ENCODE measurements at regions not wholly inside any gene's neighbourhood (a gene's known extent, or its start where the extent isn't known, plus 50 kb on each side); places are given as distances from the start of the nearest gene placed in this dataset.
"Not testable (repeated sequence)": the region's sequence is repeated elsewhere in the genome, so short reads cannot be mapped to it uniquely, and the experiment has no call there.

- H3K36me3 ChIP-seq (ENCODE audit: control insufficient read depth in 3 of 3, insufficient read depth in 3 of 3, low read length in 3 of 3) = no peaks in the 10 kb centered on the region
- H3K4me3 ChIP-seq (ENCODE audit: low read length in 3 of 3) = no peak overlapping the region
- H3K4me1 ChIP-seq (ENCODE audit: control insufficient read depth in 3 of 3, insufficient read depth in 3 of 3, low read length in 3 of 3) = no peaks in the 10 kb centered on the region
- H3K27me3 ChIP-seq (ENCODE audit: control insufficient read depth in 3 of 3, insufficient read depth in 3 of 3, low read length in 3 of 3) = no peaks in the 10 kb centered on the region
- no peak overlapping the region for H3K27ac ChIP-seq (ENCODE audit: low read depth, low read length)
- no peaks in the 10 kb centered on the region for H3K9me3 ChIP-seq (ENCODE audit: control insufficient read depth in 3 of 3, low read length in 3 of 3)
- H3K9ac ChIP-seq (ENCODE audit: low read depth in 1 of 3, low read length in 3 of 3) = no peak overlapping the region
Observed at GRCh38 chr5:155532621-155533311, 519.2 kb downstream of the KIF4B start.

- Histone ChIP-seq H3K4me1 (ENCODE audit: control insufficient read depth in 3 of 3, insufficient read depth in 3 of 3, low read length in 3 of 3) (no peaks in the 10 kb centered on the region), H3K9me3 (ENCODE audit: control insufficient read depth in 3 of 3, low read length in 3 of 3) (no peaks in the 10 kb centered on the region), H3K27ac (ENCODE audit: low read depth, low read length) (no peak overlapping the region), H3K4me3 (ENCODE audit: low read length in 3 of 3) (no peak overlapping the region), H3K27me3 (ENCODE audit: control insufficient read depth in 3 of 3, insufficient read depth in 3 of 3, low read length in 3 of 3) (peaks cover 0 to 2% (median 0%) of the 10 kb centered on the region in 3 donors), H3K9ac (ENCODE audit: low read depth in 1 of 3, low read length in 3 of 3) (no peak overlapping the region), H3K36me3 (ENCODE audit: control insufficient read depth in 3 of 3, insufficient read depth in 3 of 3, low read length in 3 of 3) (no peaks in the 10 kb centered on the region)
Observed at GRCh38 chr5:155540000-155540595, 526.5 kb downstream of the KIF4B start.

- Histone ChIP-seq H3K4me1 (ENCODE audit: control insufficient read depth in 3 of 3, insufficient read depth in 3 of 3, low read length in 3 of 3) (no peaks in the 10 kb centered on the region), H3K9ac (ENCODE audit: low read depth in 1 of 3, low read length in 3 of 3) (no peak overlapping the region), H3K27ac (ENCODE audit: low read depth, low read length) (no peak overlapping the region), H3K9me3 (ENCODE audit: control insufficient read depth in 3 of 3, low read length in 3 of 3) (no peaks in the 10 kb centered on the region), H3K27me3 (ENCODE audit: control insufficient read depth in 3 of 3, insufficient read depth in 3 of 3, low read length in 3 of 3) (peaks cover 0 to 2% (median 0%) of the 10 kb centered on the region in 3 donors), H3K36me3 (ENCODE audit: control insufficient read depth in 3 of 3, insufficient read depth in 3 of 3, low read length in 3 of 3) (no peaks in the 10 kb centered on the region), H3K4me3 (ENCODE audit: low read length in 3 of 3) (no peak overlapping the region)
Observed at GRCh38 chr5:155546075-155546474, 532.5 kb downstream of the KIF4B start.

- Histone ChIP-seq H3K9ac (ENCODE audit: low read depth in 1 of 3, low read length in 3 of 3) (no peak overlapping the region), H3K36me3 (ENCODE audit: control insufficient read depth in 3 of 3, insufficient read depth in 3 of 3, low read length in 3 of 3) (no peaks in the 10 kb centered on the region), H3K9me3 (ENCODE audit: control insufficient read depth in 3 of 3, low read length in 3 of 3) (no peaks in the 10 kb centered on the region), H3K4me3 (ENCODE audit: low read length in 3 of 3) (no peak overlapping the region), H3K27me3 (ENCODE audit: control insufficient read depth in 3 of 3, insufficient read depth in 3 of 3, low read length in 3 of 3) (no peaks in the 10 kb centered on the region), H3K27ac (ENCODE audit: low read depth, low read length) (no peak overlapping the region), H3K4me1 (ENCODE audit: control insufficient read depth in 3 of 3, insufficient read depth in 3 of 3, low read length in 3 of 3) (no peaks in the 10 kb centered on the region)
Observed at GRCh38 chr5:155554500-155554899, 540.9 kb downstream of the KIF4B start.

GRCh38 chr5:155556222-155556621, 542.7 kb downstream of the KIF4B start:
- H3K27me3 ChIP-seq (ENCODE audit: control insufficient read depth in 3 of 3, insufficient read depth in 3 of 3, low read length in 3 of 3) = no peaks in the 10 kb centered on the region
- H3K9ac ChIP-seq (ENCODE audit: low read depth in 1 of 3, low read length in 3 of 3) = no peak overlapping the region
- no peaks in the 10 kb centered on the region for H3K4me1 ChIP-seq (ENCODE audit: control insufficient read depth in 3 of 3, insufficient read depth in 3 of 3, low read length in 3 of 3)
- H3K36me3 ChIP-seq (ENCODE audit: control insufficient read depth in 3 of 3, insufficient read depth in 3 of 3, low read length in 3 of 3) = no peaks in the 10 kb centered on the region
- H3K27ac ChIP-seq (ENCODE audit: low read depth, low read length) = no peak overlapping the region
- no peak overlapping the region for H3K4me3 ChIP-seq (ENCODE audit: low read length in 3 of 3)
- H3K9me3 ChIP-seq (ENCODE audit: control insufficient read depth in 3 of 3, low read length in 3 of 3) = no peaks in the 10 kb centered on the region

GRCh38 chr5:155556700-155557099, 543.1 kb downstream of the KIF4B start:
- no peaks in the 10 kb centered on the region for H3K36me3 ChIP-seq (ENCODE audit: control insufficient read depth in 3 of 3, insufficient read depth in 3 of 3, low read length in 3 of 3)
- no peak overlapping the region for H3K9ac ChIP-seq (ENCODE audit: low read depth in 1 of 3, low read length in 3 of 3)
- no peak overlapping the region for H3K27ac ChIP-seq (ENCODE audit: low read depth, low read length)
- no peaks in the 10 kb centered on the region for H3K4me1 ChIP-seq (ENCODE audit: control insufficient read depth in 3 of 3, insufficient read depth in 3 of 3, low read length in 3 of 3)
- no peak overlapping the region for H3K4me3 ChIP-seq (ENCODE audit: low read length in 3 of 3)
- H3K27me3 ChIP-seq (ENCODE audit: control insufficient read depth in 3 of 3, insufficient read depth in 3 of 3, low read length in 3 of 3) = no peaks in the 10 kb centered on the region
- H3K9me3 ChIP-seq (ENCODE audit: control insufficient read depth in 3 of 3, low read length in 3 of 3) = no peaks in the 10 kb centered on the region

- Histone ChIP-seq H3K4me1 (ENCODE audit: control insufficient read depth in 3 of 3, insufficient read depth in 3 of 3, low read length in 3 of 3) (peaks cover 0 to 2% (median 0%) of the 10 kb centered on the region in 3 donors), H3K27ac (ENCODE audit: low read depth, low read length) (no peak overlapping the region), H3K9ac (ENCODE audit: low read depth in 1 of 3, low read length in 3 of 3) (no peak overlapping the region), H3K36me3 (ENCODE audit: control insufficient read depth in 3 of 3, insufficient read depth in 3 of 3, low read length in 3 of 3) (no peaks in the 10 kb centered on the region), H3K27me3 (ENCODE audit: control insufficient read depth in 3 of 3, insufficient read depth in 3 of 3, low read length in 3 of 3) (no peaks in the 10 kb centered on the region), H3K4me3 (ENCODE audit: low read length in 3 of 3) (no peak overlapping the region), H3K9me3 (ENCODE audit: control insufficient read depth in 3 of 3, low read length in 3 of 3) (no peaks in the 10 kb centered on the region)
Observed at GRCh38 chr5:155562158-155562557, 548.6 kb downstream of the KIF4B start.

- H3K27me3 ChIP-seq (ENCODE audit: control insufficient read depth in 3 of 3, insufficient read depth in 3 of 3, low read length in 3 of 3) = no peaks in the 10 kb centered on the region
- H3K4me1 ChIP-seq (ENCODE audit: control insufficient read depth in 3 of 3, insufficient read depth in 3 of 3, low read length in 3 of 3) = peaks cover 0 to 2% (median 0%) of the 10 kb centered on the region in 3 donors
- H3K36me3 ChIP-seq (ENCODE audit: control insufficient read depth in 3 of 3, insufficient read depth in 3 of 3, low read length in 3 of 3) = no peaks in the 10 kb centered on the region
- H3K9me3 ChIP-seq (ENCODE audit: control insufficient read depth in 3 of 3, low read length in 3 of 3) = peaks cover 0 to 3% (median 0%) of the 10 kb centered on the region in 3 donors
- no peak overlapping the region for H3K27ac ChIP-seq (ENCODE audit: low read depth, low read length)
- no peak overlapping the region for H3K9ac ChIP-seq (ENCODE audit: low read depth in 1 of 3, low read length in 3 of 3)
- H3K4me3 ChIP-seq (ENCODE audit: low read length in 3 of 3) = no peak overlapping the region
Observed at GRCh38 chr5:155564541-155564940, 551.0 kb downstream of the KIF4B start.

GRCh38 chr5:155575861-155576260, 562.3 kb downstream of the KIF4B start:
- no peaks in the 10 kb centered on the region for H3K9me3 ChIP-seq (ENCODE audit: control insufficient read depth in 3 of 3, low read length in 3 of 3)
- no peak overlapping the region for H3K4me3 ChIP-seq (ENCODE audit: low read length in 3 of 3)
- no peak overlapping the region for H3K27ac ChIP-seq (ENCODE audit: low read depth, low read length)
- H3K27me3 ChIP-seq (ENCODE audit: control insufficient read depth in 3 of 3, insufficient read depth in 3 of 3, low read length in 3 of 3) = no peaks in the 10 kb centered on the region
- no peaks in the 10 kb centered on the region for H3K36me3 ChIP-seq (ENCODE audit: control insufficient read depth in 3 of 3, insufficient read depth in 3 of 3, low read length in 3 of 3)
- H3K9ac ChIP-seq (ENCODE audit: low read depth in 1 of 3, low read length in 3 of 3) = no peak overlapping the region
- no peaks in the 10 kb centered on the region for H3K4me1 ChIP-seq (ENCODE audit: control insufficient read depth in 3 of 3, insufficient read depth in 3 of 3, low read length in 3 of 3)

- H3K27me3 ChIP-seq (ENCODE audit: control insufficient read depth in 3 of 3, insufficient read depth in 3 of 3, low read length in 3 of 3); H3K9ac ChIP-seq (ENCODE audit: low read depth in 1 of 3, low read length in 3 of 3); H3K36me3 ChIP-seq (ENCODE audit: control insufficient read depth in 3 of 3, insufficient read depth in 3 of 3, low read length in 3 of 3); H3K27ac ChIP-seq (ENCODE audit: low read depth, low read length); H3K9me3 ChIP-seq (ENCODE audit: control insufficient read depth in 3 of 3, low read length in 3 of 3); H3K4me1 ChIP-seq (ENCODE audit: control insufficient read depth in 3 of 3, insufficient read depth in 3 of 3, low read length in 3 of 3); H3K4me3 ChIP-seq (ENCODE audit: low read length in 3 of 3): not testable (repeated sequence)
Observed at GRCh38 chr5:155586808-155587207, 573.3 kb downstream of the KIF4B start.

All from skeletal muscle tissue (tissue), 3 donors.